ENCODE measurements at regions not wholly inside any gene's neighbourhood (a gene's known extent, or its start where the extent isn't known, plus 50 kb on each side); places are given as distances from the start of the nearest gene placed in this dataset.

DNA sequence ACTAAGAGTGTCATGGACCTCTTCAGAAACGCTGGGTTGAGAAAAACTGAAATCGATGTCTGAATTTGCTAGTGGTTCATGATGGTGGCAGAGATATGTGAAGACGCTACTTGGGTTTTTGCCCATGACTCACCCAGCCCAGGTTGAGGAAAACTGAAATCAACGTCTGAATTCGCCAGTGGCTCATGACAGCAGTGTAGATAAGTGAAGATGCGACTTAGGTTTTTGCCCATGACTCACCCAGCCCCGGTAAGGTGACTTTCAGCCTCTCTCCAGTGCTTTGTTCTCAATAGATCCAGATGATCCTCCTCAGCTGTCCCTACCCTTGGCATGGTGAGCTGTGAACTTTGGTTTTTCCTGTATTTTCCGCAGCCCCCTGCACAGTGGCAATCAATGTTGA is 105.3 kb upstream of the SIX3 start:
- TF ChIP-seq CTCF (IDR thresholded peaks at IDR 0.05) (no peak), POLR2AphosphoS5 (IDR thresholded peaks at IDR 0.05) (no peak)

All from esophagus muscularis mucosa (tissue), 3 donors.